HG02610 (cell line): ENCODE measurements at regions not wholly inside any gene's neighbourhood (a gene's known extent, or its start where the extent isn't known, plus 50 kb on each side); places are given as distances from the start of the nearest gene placed in this dataset.
"Not testable (repeated sequence)": the region's sequence is repeated elsewhere in the genome, so short reads cannot be mapped to it uniquely, and the experiment has no call there.

Source experiments
- ATAC-seq: cut with Tn5 transposase; IDR thresholded peaks from one replicate; pipeline ENCODE4 v1.9.1; 2021; ENCODE audit warnings: mild to moderate bottlenecking, moderate library complexity; ENCODE audit not compliant: unreplicated experiment

- ATAC-seq: no peak
Measured at GRCh38 chr9:30299126-30299780, 2085.2 kb upstream of the ACO1 start.

- no peak for ATAC-seq
Measured at GRCh38 chr9:30301271-30301963, 2083.0 kb upstream of the ACO1 start.

- ATAC-seq: no peak
Measured at GRCh38 chr9:30310711-30311110, 2073.7 kb upstream of the ACO1 start.

- no peak for ATAC-seq
Measured at GRCh38 chr9:30329431-30329830, 2055.0 kb upstream of the ACO1 start.

GRCh38 chr9:30348904-30349303 lies 2035.5 kb upstream of the ACO1 start:
- no peak for ATAC-seq

GRCh38 chr9:30349526-30350513 lies 2034.6 kb upstream of the ACO1 start:
- no peak for ATAC-seq

- no peak for ATAC-seq
Measured at GRCh38 chr9:30356221-30356620, 2028.2 kb upstream of the ACO1 start.

GRCh38 chr9:30362373-30362772 lies 2022.1 kb upstream of the ACO1 start:
- no peak for ATAC-seq

GRCh38 chr9:30366140-30366539 lies 2018.3 kb upstream of the ACO1 start:
- not testable (repeated sequence) for ATAC-seq

GRCh38 chr9:30382271-30382670 lies 2002.2 kb upstream of the ACO1 start:
- no peak for ATAC-seq

GRCh38 chr9:30410273-30410672 lies 1974.2 kb upstream of the ACO1 start:
- ATAC-seq: no peak

- no peak for ATAC-seq
Measured at GRCh38 chr9:30411571-30411970, 1972.9 kb upstream of the ACO1 start.

- no peak for ATAC-seq
Measured at GRCh38 chr9:30459156-30459555, 1925.3 kb upstream of the ACO1 start.

- no peak for ATAC-seq
Measured at GRCh38 chr9:30476826-30477225, 1907.6 kb upstream of the ACO1 start.

- ATAC-seq: no peak
Measured at GRCh38 chr9:30478684-30479083, 1905.8 kb upstream of the ACO1 start.

- ATAC-seq: no peak
Measured at GRCh38 chr9:30482499-30482898, 1901.9 kb upstream of the ACO1 start.

GRCh38 chr9:30484690-30485089 lies 1899.8 kb upstream of the ACO1 start:
- no peak for ATAC-seq

GRCh38 chr9:30504502-30504905 lies 1879.9 kb upstream of the ACO1 start:
- no peak for ATAC-seq

- no peak for ATAC-seq
Measured at GRCh38 chr9:30505311-30505710, 1879.1 kb upstream of the ACO1 start.

GRCh38 chr9:30506749-30507148 lies 1877.7 kb upstream of the ACO1 start:
- ATAC-seq: no peak

GRCh38 chr9:30507166-30507565 lies 1877.3 kb upstream of the ACO1 start:
- no peak for ATAC-seq

GRCh38 chr9:30511666-30512065 lies 1872.8 kb upstream of the ACO1 start:
- no peak for ATAC-seq
